ENCODE measurements at regions not wholly inside any gene's neighbourhood (a gene's known extent, or its start where the extent isn't known, plus 50 kb on each side); places are given as distances from the start of the nearest gene placed in this dataset.
"Not testable (repeated sequence)": the region's sequence is repeated elsewhere in the genome, so short reads cannot be mapped to it uniquely, and the experiment has no call there.

DNA sequence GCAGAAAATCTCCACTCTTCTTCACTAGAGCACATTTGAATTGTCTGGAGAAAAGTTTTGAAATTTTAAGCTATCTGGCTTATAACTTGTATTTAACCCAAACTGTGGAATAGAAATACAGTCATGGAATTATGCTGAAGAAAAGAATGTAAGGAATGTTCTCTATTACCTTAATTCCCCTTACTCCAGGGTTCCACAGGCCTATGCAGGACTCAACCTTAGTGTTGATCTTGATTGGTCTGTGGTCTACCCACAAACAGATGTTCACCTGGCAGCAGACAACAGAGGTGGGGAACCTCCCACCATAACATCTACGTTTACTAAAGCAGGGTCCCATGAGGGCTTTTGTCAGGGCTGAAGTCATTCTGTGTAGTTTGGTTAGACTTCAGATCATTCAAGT is 189.3 kb upstream of the GPRIN3 start:
- DNase-seq (ENCODE audit: low spot score): peak; percentile 26

DNA sequence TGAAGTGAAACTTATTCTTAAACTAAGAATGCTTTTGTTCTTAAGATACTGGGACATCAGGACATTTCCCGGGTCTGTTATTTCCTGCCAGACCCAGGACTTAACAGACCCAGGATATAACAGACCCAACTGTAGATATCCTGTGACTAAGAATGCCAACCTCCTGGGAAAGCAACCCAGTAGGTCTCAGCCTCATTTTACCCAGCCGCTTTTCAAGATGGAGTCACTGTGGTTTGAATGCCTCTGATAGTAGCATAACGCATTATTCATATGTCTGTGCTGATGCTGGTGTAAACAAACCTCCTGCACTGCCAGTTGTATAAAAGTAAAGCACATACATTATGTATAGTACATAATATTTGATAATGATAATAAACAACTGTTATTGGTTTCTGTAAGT is 185.8 kb upstream of the GPRIN3 start:
- no peak for DNase-seq (ENCODE audit: low spot score)

DNA sequence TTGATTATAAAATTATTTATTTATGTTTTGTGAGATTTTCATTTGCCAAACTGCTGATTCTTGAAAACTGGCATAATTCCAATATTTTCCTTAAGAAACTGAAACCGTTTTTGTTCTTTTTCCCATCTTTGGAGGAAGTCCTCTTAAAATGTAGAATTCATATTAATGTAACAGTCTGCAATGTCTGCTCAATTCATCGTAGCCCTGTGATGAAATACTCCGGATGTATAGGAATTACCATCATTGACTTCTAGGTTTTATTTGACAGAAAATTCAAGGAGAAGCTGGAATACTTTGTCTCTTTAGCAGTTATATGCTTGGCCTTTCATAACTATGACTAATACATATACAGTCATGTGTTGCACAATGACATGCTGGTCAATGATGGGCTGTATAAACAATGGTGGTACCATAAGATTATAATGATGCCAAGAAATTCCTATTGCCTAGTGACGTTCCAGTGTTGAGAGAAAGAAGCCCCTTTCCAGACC is 185.0 kb upstream of the GPRIN3 start:
- DNase-seq (ENCODE audit: low spot score): peak; percentile 36

DNA sequence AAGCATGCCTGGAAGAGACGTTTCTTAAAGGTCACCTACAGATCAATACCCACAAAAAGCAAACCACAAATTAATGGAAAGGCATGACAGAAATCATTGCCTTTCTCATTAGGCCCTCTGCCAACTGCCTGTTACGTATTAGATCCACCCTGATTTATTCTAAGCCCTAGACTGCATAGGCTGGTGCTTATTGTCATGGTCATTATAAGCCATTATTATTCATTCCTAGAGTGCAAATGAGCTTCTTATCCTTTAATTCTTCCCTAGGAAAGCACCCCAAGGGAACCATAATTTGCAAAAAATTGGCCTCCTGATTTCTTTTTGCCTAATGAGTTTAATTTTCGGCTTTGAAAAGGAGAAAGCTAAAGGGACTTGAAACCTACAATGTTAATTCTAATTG is 184.2 kb upstream of the GPRIN3 start:
- DNase-seq (ENCODE audit: low spot score): no peak

DNA sequence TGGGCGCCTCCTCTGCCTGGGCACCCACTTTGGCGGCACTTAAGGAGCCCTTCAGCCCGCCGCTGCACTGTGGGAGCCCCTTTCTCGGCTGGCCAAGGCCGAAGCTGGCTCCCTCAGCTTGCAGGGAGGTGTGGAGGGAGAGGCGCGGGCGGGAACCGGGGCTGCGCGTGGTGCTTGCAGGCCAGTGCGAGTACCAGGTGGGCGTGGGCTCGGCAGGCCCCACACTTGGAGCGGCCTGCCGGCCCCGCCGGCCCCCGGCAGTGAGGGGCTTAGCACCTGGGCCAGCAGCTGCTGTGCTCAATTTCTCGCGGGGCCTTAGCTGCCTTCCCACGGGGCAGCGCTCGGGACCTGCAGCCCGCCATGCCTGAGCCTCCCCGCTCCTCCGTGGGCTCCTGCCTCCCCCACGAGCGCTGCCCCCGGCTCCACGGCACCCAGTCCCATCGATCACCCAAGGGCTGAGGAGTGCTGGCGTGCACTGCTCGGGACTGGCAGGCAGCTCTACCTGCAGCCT is 182.4 kb upstream of the GPRIN3 start:
- DNase-seq (ENCODE audit: low spot score): not testable (repeated sequence)

DNA sequence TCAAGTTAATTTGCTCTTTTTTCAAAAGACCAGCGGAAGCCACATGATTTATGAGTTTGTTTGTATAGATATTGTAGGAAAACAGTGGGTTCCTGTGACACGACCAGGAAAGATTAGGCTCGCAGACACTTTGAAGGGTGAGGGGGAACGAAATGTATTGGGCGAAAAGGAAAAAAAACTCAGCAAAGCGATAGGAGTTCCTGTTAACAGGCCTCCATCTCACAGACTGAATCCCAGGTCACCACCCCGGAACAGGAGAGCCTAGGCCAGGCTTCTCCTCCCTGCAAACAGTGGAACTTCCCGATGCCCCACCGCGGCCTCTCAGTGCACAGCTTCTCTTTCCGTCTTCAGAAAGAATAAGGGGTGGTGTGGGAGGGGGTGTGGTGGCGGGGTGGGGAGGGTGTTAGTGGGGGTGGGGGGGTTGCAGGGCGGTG is 181.8 kb upstream of the GPRIN3 start:
- no peak for DNase-seq (ENCODE audit: low spot score)

DNA sequence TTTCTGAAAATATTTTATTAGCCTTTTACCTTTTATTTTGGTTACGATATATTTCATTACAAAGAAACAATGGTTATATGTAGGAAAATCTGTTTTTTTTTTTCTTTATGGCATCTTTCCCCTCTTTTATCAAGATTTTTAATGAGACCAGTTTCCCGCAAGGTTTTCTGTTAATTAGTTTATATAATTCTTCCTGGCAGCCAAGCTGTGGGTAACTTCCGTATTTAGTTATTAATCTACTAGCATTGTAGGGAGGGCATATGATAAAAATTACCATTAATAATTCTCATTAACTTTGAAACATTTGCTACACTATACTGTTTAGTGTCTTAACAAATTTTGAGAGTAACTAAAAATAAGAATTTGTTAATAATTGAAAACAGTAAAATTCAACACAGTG is 181.1 kb upstream of the GPRIN3 start:
- DNase-seq (ENCODE audit: low spot score): no peak

DNA sequence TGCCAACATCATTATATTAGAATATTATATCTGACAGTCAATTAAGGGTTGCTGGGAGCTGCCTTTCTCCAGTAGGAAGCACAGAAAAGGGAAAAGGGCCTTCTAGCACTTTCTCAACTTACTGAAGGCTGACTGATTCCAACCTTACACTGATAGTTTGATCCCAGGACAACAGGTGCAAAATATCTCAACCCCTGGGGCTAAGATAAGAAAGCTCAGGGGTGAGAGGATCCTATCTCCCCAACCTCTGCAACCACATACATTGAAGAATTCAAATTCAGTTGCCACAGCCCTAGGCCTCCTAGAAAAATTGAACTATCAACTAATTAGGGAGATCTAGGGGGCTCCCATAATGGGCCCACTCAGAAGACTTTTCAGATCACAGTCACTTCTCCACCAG is 179.1 kb upstream of the GPRIN3 start:
- DNase-seq (ENCODE audit: low spot score): no peak

DNA sequence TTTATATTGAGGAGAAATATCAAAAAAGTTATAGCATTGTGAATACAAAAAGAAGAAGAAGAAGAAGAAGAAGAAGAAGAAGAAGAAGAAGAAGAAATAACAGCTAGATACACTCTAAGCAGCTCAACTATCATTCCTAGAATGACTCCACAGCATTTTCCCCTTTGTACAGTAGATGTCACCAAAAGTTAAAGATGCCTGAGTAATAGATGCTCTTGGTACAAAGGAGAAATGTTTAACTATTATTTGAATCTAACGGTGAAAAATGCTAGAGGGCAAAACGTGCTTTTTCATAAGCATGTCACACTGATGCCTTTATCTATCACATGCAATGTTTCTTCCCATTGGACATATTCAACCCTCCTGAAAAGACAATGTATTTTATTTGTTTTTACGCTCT is 178.4 kb upstream of the GPRIN3 start:
- DNase-seq (ENCODE audit: low spot score): peak; percentile 38

DNA sequence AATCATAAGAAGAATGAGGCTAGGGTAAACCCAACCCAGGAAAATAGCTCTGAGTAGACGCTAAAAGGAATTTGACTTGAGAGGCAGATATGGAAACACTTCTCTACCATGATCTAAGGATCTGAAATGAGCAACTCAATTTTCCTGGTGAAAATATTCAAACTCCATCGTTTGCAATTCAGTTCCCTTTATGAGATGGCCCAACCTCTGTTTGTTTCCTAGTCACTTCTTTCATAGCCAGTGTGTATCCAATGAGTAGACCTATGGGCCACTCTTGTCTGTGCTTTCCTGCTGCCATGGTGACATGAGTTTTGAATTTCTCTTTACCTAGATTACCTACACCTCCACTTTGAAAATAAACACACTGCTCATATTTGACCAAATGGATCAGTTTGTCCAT is 176.2 kb upstream of the GPRIN3 start:
- no peak for DNase-seq (ENCODE audit: low spot score)

DNA sequence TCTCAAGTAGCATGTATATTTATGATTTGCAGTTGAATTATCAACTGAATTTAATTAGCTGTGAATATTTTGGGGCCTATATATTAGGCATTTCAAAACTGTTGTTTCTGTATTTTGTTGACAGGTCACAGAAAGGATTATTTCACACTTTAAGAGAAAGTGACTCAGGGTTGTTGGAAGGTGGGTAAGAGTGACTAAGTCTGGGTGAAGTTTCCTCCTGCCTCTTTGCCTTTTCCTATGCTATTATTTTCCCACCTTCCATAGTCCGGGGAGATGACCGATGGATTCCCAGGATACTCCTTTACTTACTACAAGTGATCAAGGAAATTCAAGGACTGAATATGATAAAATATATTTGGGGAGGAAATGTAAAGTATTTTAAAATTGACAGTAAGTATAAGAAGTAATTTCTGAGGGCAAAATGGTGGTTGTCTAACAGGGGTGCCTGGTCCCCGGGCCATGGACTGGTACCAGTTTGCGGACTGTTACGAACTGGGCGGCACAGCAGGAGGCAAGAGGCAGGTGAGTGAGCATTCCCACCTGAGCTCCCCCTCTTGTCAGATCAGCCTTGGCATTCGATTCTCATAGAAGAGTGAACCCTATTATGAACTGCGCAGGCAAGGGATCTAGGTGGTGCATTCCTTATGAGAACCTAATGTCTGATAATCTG is 175.5 kb upstream of the GPRIN3 start:
- no peak for DNase-seq (ENCODE audit: low spot score)

DNA sequence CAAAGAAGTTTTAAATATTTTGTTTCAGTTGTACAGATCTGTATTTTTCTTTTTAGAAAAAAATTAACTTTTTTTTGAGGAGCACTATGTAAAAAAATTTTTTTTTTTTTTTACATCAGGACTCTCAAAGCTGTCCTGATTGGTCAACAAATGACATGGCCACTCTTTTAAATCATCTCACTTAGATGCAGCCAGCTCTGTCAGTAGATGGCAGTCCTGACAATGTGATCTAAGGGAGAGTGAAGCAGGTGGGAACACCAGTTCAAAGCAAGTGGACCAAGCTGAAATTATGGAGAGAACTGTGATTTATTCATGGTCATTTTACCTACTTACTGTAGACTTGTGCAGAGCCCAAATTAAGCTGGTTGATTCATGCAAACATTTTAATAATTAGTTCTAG is 174.7 kb upstream of the GPRIN3 start:
- peak; percentile 18 for DNase-seq (ENCODE audit: low spot score)

DNA sequence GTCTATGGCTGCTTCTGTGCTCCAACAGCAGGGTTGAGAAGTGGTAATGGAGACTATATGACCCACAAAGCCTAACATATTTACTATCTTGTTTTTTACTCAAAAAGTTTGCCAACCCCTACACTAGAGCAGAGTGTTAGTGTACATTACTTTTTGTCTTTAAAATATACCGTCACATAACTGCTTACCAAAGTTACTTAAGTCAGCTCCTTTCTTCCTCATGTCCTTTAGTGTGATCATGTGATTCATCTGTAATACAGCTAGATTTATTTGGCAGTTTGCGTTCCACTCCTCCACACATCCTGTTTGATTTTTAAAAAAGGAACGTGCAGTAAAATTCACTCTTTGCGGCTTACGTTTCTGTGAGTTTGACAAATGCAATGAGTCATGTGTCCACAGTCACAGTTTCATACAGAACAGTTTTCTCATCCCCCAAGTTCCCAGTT is 162.4 kb upstream of the GPRIN3 start:
- DNase-seq (ENCODE audit: low spot score): peak; percentile 70

DNA sequence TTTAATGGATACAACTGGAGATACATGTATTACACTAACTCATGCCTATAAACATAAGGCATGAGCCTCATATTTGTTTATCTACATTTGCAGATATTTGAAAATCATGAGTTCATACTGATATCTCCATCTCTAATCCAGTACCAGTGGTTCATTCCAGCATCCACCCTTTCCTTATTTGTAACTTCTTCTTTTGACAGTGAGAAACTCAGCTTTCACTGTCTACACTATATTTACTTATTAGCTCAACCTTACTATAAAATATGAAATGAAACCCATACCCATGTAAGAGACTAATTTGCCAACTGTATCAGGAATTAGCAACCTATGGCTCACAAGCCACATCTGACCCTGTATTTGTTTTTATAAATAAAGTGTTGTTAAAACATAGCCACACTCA is 161.9 kb upstream of the GPRIN3 start:
- DNase-seq (ENCODE audit: low spot score): no peak

DNA sequence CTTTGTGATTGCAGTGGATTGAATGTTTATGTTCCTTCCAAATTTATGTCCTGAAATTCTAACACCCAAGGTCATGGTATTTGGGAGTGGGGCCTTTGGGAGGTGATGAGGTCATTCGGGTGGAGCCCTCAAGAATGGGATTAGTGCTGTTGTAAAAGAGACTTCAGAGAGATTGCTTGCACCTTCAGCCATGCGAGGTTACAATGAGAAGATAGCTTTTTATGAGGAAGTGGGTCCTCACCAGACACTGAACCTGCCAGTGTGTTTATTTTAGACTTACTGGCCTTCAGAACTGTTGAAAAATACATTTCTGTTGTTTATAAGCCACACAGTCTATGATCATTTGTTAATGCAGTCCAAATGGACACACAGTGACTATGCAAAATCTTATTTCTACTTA is 161.0 kb upstream of the GPRIN3 start:
- no peak for DNase-seq (ENCODE audit: low spot score)

DNA sequence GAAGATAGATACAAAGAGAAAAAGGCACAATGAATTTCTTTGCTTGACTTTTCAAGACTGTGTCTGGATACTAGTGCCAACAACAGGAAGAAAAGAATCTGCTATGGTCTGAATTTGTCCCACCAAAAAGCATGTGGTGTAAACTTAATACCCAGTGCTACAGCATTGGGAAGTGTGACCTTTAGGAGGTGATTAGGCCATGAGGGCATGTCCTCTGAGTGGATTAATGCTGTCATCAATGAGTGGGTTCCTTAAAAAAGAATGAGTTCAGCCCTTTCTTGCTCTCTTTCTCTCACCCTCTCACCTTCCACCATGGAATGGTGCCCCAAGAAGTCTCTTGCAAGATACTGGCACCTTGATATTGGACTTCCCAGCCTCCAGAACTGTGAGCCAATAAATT is 155.7 kb upstream of the GPRIN3 start:
- no peak for DNase-seq (ENCODE audit: low spot score)

DNA sequence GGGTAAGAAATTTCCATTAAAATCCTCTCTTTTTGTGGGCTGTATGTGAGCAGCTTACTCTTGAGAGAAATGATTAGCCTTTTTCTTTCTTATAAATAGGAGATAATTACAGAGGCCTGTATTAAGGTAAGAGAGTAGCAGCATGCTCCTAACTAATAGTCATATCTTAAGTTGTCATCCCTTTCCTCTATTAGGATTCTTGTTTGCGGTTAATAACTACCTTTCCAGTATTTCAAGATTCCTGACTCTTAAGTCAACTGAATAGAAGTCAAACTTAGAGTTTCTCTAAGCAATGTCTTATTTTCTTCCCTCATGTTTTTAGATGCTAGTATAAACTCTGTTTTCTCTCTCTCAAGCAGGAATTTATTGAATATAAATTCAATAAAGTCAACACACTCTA is 139.9 kb upstream of the GPRIN3 start:
- DNase-seq (ENCODE audit: low spot score): no peak

DNA sequence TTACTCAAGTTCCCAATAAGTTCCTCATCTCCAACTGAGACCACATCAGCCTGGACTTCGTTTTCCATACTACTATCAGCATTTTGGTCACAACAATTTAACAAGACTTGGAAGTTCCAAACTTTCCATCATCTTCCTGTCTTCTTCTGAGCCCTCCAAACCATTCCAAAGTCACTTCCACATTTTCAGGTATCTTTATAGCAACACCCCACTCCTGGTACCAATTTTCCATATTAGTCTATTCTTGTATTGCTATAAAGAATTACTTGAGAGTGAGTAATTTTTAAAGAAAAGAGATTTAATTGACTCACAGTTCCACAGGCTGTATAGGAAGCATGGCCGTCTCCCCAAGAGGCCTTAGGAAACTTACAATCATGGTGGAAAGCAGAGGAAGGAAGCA is 138.6 kb upstream of the GPRIN3 start:
- no peak for DNase-seq (ENCODE audit: low spot score)

DNA sequence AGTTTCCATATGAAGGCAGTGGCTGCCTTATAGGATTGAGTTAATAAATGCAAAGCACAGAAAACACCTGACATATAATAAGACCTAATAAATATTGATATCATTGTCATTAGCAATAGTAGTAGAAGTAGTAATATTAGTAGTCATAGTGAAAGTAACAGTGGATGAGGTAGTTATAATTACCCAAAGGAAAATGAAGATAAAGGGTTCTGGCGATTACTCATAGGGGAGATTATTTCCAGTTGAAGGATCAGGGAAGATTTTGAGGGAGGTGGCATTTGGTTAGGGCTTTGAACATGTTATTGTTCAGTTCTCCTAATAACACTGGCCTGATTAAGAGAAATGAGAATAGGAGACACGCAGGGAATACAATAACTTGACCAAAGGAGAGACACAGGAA is 131.9 kb upstream of the GPRIN3 start:
- DNase-seq (ENCODE audit: low spot score): no peak

DNA sequence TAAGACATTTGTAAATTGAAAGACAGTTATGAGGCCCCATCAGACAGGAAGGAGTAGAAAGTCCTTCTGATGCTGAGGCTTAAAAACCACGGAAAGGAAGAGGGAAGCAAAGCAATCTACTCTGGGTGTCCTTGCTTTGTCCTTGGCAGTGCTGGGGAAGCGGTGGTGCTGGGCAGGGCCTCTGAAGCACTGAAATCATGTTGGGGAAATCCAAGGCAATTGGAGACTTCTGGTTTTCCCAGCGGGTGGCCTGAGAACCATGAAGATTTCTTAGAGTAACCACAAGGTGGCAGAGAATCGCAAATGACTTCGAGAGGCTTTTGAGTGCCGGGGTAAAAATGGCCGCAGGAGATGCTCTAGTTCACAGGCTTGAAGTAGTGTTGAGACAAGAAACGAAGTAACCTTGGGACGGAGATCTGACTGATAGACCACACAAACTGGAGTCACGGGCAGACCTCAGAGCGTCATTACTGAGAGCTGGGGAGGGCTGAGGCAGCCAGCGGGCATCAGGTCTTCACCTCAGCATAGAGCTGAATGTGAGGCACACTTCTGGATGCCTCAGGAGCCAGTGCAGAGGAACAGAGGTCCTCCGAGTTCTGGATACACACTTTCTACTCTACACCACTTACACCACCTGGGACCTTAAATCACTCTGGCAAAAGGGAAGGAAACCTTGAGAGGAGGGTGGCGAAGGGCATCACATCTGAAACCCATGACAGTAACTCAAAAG is 130.7 kb upstream of the GPRIN3 start:
- DNase-seq (ENCODE audit: low spot score): peak; percentile 54

DNA sequence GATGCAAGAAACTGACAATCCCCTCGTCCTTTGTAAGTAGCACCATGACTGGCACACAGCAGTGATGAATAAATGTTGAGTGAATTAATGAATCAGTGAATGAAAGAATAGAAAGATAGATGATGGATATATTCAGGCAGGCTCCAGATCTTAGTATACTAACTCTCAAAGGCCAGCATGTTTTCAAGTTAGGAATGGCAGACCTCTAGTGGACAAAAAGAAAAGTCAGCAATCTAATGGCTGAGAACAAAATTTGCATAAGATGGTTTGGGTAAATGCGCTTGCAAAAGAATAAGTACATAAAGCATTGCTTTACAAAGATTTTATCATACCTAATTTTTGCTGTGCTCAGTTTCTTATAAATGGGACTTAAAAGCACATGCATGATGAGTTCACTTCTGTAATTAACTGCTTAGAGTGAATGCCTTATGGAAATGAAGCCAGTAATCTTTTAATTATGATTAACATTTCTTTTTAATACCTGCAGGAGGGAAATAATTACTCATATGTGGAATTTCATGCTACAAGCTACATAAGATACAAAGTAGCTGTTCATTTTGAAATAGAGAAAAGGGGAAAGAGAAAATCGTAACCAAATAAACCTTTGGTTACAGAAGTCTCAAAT is 126.9 kb upstream of the GPRIN3 start:
- peak; percentile 51 for DNase-seq (ENCODE audit: low spot score)

DNA sequence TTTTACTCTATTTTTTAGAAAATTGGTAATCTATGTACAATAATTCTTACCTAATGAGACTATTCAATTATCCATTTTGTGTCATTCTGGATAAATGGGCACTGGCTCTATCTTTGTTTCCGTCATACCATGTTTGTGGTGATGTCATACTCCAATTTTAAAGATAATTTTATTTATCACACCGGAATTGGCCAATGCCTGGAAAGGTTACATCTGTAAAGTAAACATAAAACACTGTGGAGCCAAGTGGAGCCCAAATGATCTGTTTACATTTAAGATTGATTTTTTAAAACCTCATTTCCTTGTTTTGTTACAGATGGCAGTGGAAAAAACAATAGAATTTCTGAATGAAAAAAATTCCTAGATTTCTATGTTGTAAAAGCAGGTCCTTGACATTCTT is 120.2 kb upstream of the GPRIN3 start:
- no peak for DNase-seq (ENCODE audit: low spot score)

DNA sequence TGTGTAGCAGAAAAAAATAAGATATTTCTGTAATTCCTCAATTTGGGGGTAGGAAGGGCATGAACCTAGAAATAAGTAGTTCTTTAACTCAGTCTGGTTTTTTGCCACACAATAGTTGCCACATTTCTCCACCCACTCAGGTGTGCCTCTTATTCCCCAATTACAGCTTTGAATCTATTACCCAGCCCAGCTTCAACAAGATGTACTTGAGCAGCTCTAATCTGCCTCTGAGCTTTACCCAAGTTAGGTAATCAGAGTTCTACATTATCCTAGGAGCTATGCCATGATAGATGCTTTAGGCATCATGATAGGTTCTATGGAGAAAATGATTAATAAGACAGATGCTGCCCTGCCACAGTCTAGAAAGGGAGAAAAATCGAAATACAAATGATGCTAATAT is 117.4 kb upstream of the GPRIN3 start:
- DNase-seq (ENCODE audit: low spot score): no peak

All from AG08395 (cell line).